OCI-LY1 (cell line): ENCODE measurements at regions not wholly inside any gene's neighbourhood (a gene's known extent, or its start where the extent isn't known, plus 50 kb on each side); places are given as distances from the start of the nearest gene placed in this dataset.

ENCODE experiments used
- CTCF ChIP-seq: fragments of 200-600 bp; sonication (generic), shearing (Covaris generic); IDR thresholded peaks from 2 replicates; pipeline ENCODE4 v1.5.1; 2017; ENCODE audit warnings: mild to moderate bottlenecking, antibody characterized with exemption, low read length, moderate library complexity, mixed read lengths
- EZH2 ChIP-seq: fragments of 200-600 bp; sonication (generic), shearing (Covaris generic); IDR thresholded peaks from 2 replicates; pipeline ENCODE4 v1.8.0; 2017; ENCODE audit warnings: borderline replicate concordance, mixed run types, mild to moderate bottlenecking, antibody characterized with exemption, low read length, moderate library complexity, mixed read lengths

- no peak for TF ChIP-seq CTCF
- TF ChIP-seq EZH2 = no peak
Measured at GRCh38 chr20:10777710-10778109, 103.9 kb upstream of the JAG1 start.
